CD14-positive monocyte (primary cell): ENCODE measurements at regions not wholly inside any gene's neighbourhood (a gene's known extent, or its start where the extent isn't known, plus 50 kb on each side); places are given as distances from the start of the nearest gene placed in this dataset.

Experiments used
- DNase-seq, 3 donors: peaks; one replicate each; pipeline ENCODE4 v3.0.0-alpha.2; 2011 to 2022
- H2AFZ ChIP-seq: 2 replicates; pipeline ENCODE4 v1.6.0; 2012; ENCODE audit warnings: mild to moderate bottlenecking, low read depth, low read length, inconsistent platforms; ENCODE audit not compliant: insufficient read depth, poor library complexity, severe bottlenecking
- H3K27ac ChIP-seq, 2 donors: 1 replicate in 1 of 2; 2 replicates in 1 of 2; pipeline ENCODE4 v1.5.1; 2012 to 2013; ENCODE audit warnings: low read length in 2 of 2, control low read depth in 1 of 2, inconsistent platforms in 1 of 2, low read depth in 1 of 2, mild to moderate bottlenecking in 1 of 2
- H3K27me3 ChIP-seq, 2 donors: one replicate each; pipeline versions ENCODE4 v1.6.0 to v1.6.1; 2011 to 2013; ENCODE audit warnings: low read length in 2 of 2; ENCODE audit not compliant: control insufficient read depth in 2 of 2, insufficient read depth in 2 of 2
- H3K36me3 ChIP-seq, 2 donors: replicated peaks in 1 of 2; 1 replicate in 1 of 2; 2 replicates in 1 of 2; pipeline versions ENCODE4 v1.5.1 to v1.6.1; 2012 to 2013; ENCODE audit warnings: low read length in 2 of 2, control low read depth in 1 of 2, inconsistent platforms in 1 of 2, mild to moderate bottlenecking in 1 of 2; ENCODE audit not compliant: insufficient read depth in 2 of 2, control insufficient read depth in 1 of 2
- H3K4me1 ChIP-seq, 2 donors: 1 replicate in 1 of 2; 2 replicates in 1 of 2; pipeline versions ENCODE4 v1.5.1 to v1.6.1; 2012 to 2013; ENCODE audit warnings: low read length in 2 of 2, control low read depth in 1 of 2, inconsistent platforms in 1 of 2, mild to moderate bottlenecking in 1 of 2, moderate library complexity in 1 of 2; ENCODE audit not compliant: insufficient read depth in 2 of 2, control insufficient read depth in 1 of 2
- H3K4me2 ChIP-seq: replicated peaks from 2 replicates; pipeline ENCODE3; 2012; ENCODE audit warnings: low read length, moderate library complexity, mild to moderate bottlenecking; ENCODE audit not compliant: poor library complexity, severe bottlenecking; ENCODE audit errors: extremely low read depth
- H3K4me3 ChIP-seq, 3 experiments: fragments of 200-600 bp in 1 of 3; sonication (generic) in 1 of 3; replicated peaks in 1 of 3; 1 replicate in 2 of 3; 2 replicates in 1 of 3; pipeline ENCODE4 v1.5.1; 2011 to 2013; ENCODE audit warnings: low read length in 3 of 3, mild to moderate bottlenecking in 3 of 3, control low read depth in 2 of 3, low read depth in 2 of 3, inconsistent platforms in 1 of 3, moderate library complexity in 1 of 3
- H3K79me2 ChIP-seq: 2 replicates; pipeline ENCODE4 v1.6.0; 2012; ENCODE audit warnings: mild to moderate bottlenecking, control low read depth, inconsistent platforms, low read length, moderate library complexity; ENCODE audit not compliant: insufficient read depth
- H3K9ac ChIP-seq: 2 replicates; pipeline ENCODE4 v1.6.0; 2017; ENCODE audit warnings: low read length, mild to moderate bottlenecking; ENCODE audit not compliant: insufficient read depth, poor library complexity, severe bottlenecking
- H3K9me3 ChIP-seq, 2 donors: replicated peaks in 1 of 2; 1 replicate in 1 of 2; 2 replicates in 1 of 2; pipeline versions ENCODE4 v1.5.1 to v1.6.1; 2012 to 2013; ENCODE audit warnings: low read length in 2 of 2, control low read depth in 1 of 2; ENCODE audit not compliant: control insufficient read depth in 1 of 2, insufficient read depth in 1 of 2
- H4K20me1 ChIP-seq: 2 replicates; pipeline ENCODE4 v1.6.0; 2012; ENCODE audit warnings: mild to moderate bottlenecking, low read length, control low read depth, moderate library complexity; ENCODE audit not compliant: insufficient read depth
- H3K27ac Mint-ChIP-seq, 7 donors: one replicate each; pipeline ENCODE4 v1.8.0; 2020; ENCODE audit warnings: mild to moderate bottlenecking in 7 of 7, mixed read lengths in 7 of 7, moderate library complexity in 6 of 7, inconsistent platforms in 2 of 7
- H3K27me3 Mint-ChIP-seq, 3 donors: one replicate each; pipeline ENCODE4 v1.8.0; 2021 to 2022; ENCODE audit warnings: low read depth in 3 of 3, mild to moderate bottlenecking in 3 of 3, mixed read lengths in 3 of 3, moderate library complexity in 3 of 3, inconsistent platforms in 1 of 3
- H3K36me3 Mint-ChIP-seq, 2 donors: one replicate each; pipeline ENCODE4 v1.8.0; 2020; ENCODE audit warnings: mixed read lengths in 2 of 2, inconsistent platforms in 1 of 2, mild to moderate bottlenecking in 1 of 2
- H3K4me1 Mint-ChIP-seq: one replicate; pipeline ENCODE4 v1.8.0; 2020; ENCODE audit warnings: mild to moderate bottlenecking, mixed read lengths
- H3K4me3 Mint-ChIP-seq, 2 donors: one replicate each; pipeline ENCODE4 v1.8.0; 2020; ENCODE audit warnings: mild to moderate bottlenecking in 2 of 2, mixed read lengths in 2 of 2, moderate library complexity in 1 of 2
- H3K9me3 Mint-ChIP-seq, 7 donors: one replicate each; pipeline ENCODE4 v1.8.0; 2020 to 2022; ENCODE audit warnings: mixed read lengths in 7 of 7, mild to moderate bottlenecking in 6 of 7, moderate library complexity in 6 of 7, inconsistent platforms in 2 of 7
- CTCF ChIP-seq: fragments of 200-600 bp; IDR thresholded peaks from one replicate; pipeline ENCODE4 v1.8.0; 2022; ENCODE audit warnings: antibody characterized with exemption, mild to moderate bottlenecking
- WGBS: methylation state at CpG from one replicate; pipeline ENCODE4 v1.1.5; 2013; ENCODE audit warnings: missing lambda C conversion rate; ENCODE audit not compliant: insufficient coverage; 5-methylcytosine and 5-hydroxymethylcytosine counted together
- intact Hi-C, 2 donors: fragments of 100-400 bp; cut with micrococcal nuclease; formaldehyde crosslinking; loops; one replicate each; pipeline versions ENCODE4 v1.15.0 to v1.15.1; 2023

DNA sequence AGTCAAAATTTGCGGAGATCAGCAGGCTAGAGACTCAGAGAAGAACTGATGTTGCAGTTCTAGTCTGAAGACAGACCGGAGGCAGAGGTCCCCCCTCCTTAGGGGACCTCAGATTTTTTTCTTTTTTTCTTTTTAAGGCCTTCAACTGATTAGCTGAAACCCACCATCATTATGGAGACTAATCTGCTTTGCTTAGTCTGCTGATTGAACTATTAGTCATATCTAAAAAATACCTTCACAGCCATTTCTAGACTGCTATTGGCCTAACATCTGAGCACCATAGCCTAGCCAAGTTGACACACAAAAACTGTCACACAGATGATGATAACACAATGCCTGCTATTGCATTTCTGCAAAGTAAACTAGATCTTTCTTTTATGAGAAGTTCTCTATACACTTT, 141.1 kb upstream of the TNFAIP3 start:
- peaks cover 52 to 65% of the 10 kb centered on the region in 2 donors for H3K4me1 ChIP-seq
- no peaks in the 10 kb centered on the region for H3K9me3 ChIP-seq
- H3K27ac Mint-ChIP-seq: no peak overlapping the region
- WGBS: 100% methylated on average over 1 of the region's 2 CpGs
- H3K27me3 ChIP-seq: no peaks in the 10 kb centered on the region
- H3K4me2 ChIP-seq: no peak overlapping the region
- no peak for DNase-seq
- H3K79me2 ChIP-seq: no peaks in the 10 kb centered on the region
- intact Hi-C loops: no loop called here
- no peaks in the 10 kb centered on the region for H4K20me1 ChIP-seq
- no peak for TF ChIP-seq CTCF
- H3K27me3 Mint-ChIP-seq: no peaks in the 10 kb centered on the region
- no peak overlapping the region for H3K27ac ChIP-seq
- H2AFZ ChIP-seq: no peak overlapping the region
- no peak overlapping the region for H3K9ac ChIP-seq
- no peak overlapping the region for H3K4me3 ChIP-seq
- H3K4me3 Mint-ChIP-seq: no peak overlapping the region
- peaks cover 56% of the 10 kb centered on the region for H3K4me1 Mint-ChIP-seq
- no peaks in the 10 kb centered on the region for H3K9me3 Mint-ChIP-seq
- no peaks in the 10 kb centered on the region for H3K36me3 ChIP-seq
- peaks cover 0 to 2% of the 10 kb centered on the region in 2 donors for H3K36me3 Mint-ChIP-seq

- H3K27ac Mint-ChIP-seq: no peak overlapping the region
- peaks cover 0 to 2% of the 10 kb centered on the region in 2 donors for H3K36me3 Mint-ChIP-seq
- Histone ChIP-seq H3K27ac (no peak overlapping the region), H4K20me1 (no peaks in the 10 kb centered on the region), H3K79me2 (no peaks in the 10 kb centered on the region), H2AFZ (no peak overlapping the region), H3K4me3 (no peak overlapping the region), H3K9ac (no peak overlapping the region), H3K36me3 (no peaks in the 10 kb centered on the region), H3K4me2 (no peak overlapping the region), H3K4me1 (peaks cover 58 to 70% of the 10 kb centered on the region in 2 donors), H3K27me3 (no peaks in the 10 kb centered on the region), H3K9me3 (no peaks in the 10 kb centered on the region)
- intact Hi-C loops: no loop called here
- H3K4me3 Mint-ChIP-seq: no peak overlapping the region
- no peaks in the 10 kb centered on the region for H3K27me3 Mint-ChIP-seq
- H3K9me3 Mint-ChIP-seq: no peaks in the 10 kb centered on the region
- H3K4me1 Mint-ChIP-seq: peaks cover 55% of the 10 kb centered on the region
- no peak for TF ChIP-seq CTCF
- no CpG with 5 or more reads among the region's 1 CpG for WGBS
- peak in 1 of 3 donors; percentile 60 for DNase-seq
Observed at GRCh38 chr6:137726582-137726981, 140.5 kb upstream of the TNFAIP3 start.
